ENCODE measurements at regions not wholly inside any gene's neighbourhood (a gene's known extent, or its start where the extent isn't known, plus 50 kb on each side); places are given as distances from the start of the nearest gene placed in this dataset.

DNA sequence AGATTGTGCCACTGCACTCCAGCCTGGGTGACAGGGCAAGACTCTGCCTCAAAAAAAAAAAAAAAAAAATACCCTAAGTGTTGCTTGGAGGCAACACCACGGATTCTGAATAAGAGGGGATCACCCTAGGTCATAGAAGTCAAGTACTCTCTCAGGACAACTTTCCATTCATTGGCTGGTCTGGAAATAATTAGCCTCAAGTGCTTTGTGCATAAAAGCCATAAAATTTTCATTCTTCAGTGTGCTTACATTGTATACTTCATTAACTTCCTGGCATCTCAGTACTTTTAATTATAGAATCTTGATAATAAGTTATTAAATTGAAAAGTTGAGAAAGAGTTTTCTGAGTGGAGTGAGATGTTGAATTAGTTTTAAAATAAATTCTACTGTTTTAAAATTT, 876.1 kb upstream of the FAM98A start:
- Histone ChIP-seq H3K27ac (no peak overlapping the region), H3K4me3 (no peak overlapping the region)

DNA sequence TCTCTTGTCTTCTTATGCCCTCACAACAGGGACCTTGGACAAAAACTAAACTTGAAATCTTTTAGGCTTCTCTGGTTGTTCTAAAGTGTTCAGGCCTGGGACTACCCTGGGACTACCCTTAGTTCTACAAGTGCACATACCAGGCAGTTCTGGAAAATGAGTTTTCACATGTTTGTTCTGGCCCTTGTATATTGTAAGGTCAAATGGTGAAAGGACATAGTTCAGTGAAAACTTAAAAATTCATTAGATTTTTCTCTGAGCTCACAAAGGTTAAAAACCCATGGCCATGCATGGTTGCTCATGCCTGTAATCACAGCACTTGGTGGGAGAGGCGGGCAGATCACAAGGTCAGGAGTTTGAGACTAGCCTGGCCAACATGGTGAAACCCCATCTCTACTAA, 875.5 kb upstream of the FAM98A start:
- Histone ChIP-seq H3K4me3 (no peak overlapping the region), H3K27ac (no peak overlapping the region)

DNA sequence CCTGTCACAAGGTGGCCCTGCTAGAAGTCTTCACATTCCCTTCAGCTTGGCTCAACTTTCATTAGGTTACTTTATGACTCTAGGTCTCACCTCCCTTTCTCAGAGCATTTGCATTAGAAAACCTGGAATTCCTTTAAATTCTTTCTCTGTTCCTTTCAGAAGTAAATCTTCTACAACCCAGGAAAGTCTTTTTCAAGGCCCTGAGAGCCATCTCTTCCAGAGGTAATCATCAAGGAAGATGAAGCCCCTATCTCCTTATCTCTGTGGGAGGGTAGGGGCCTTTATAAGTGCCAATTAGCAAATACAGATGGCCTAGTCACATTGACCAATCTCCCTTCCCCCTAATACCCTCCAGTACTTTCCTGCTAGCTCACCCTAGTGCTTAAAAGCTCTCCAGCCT, 848.0 kb upstream of the FAM98A start:
- Histone ChIP-seq H3K27ac (no peak overlapping the region), H3K4me3 (no peak overlapping the region)

DNA sequence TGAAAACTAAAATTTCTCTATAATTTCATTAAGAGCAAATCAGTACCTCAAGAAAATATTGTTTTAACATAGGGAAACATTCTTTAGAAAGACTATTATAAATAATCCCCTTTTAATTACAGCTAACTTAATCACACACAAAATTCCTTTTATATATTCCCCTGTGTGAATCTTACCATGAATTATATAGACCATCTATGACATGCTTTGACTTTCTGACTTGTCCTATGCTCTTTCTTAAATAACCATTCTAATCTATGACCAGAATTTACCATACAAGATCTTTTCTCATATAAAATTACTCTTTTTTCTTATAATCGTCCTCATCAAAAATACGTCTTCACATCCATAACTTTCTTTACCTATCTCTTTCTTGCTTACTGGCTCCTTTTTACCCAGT, 824.2 kb upstream of the FAM98A start:
- Histone ChIP-seq H3K4me3 (no peak overlapping the region), H3K27ac (no peak overlapping the region)

- no peak overlapping the region for H3K4me3 ChIP-seq
- H3K27ac ChIP-seq = no peak overlapping the region
These were observed 820.8 kb upstream of the FAM98A start for GRCh38 chr2:34419856-34420255.

DNA sequence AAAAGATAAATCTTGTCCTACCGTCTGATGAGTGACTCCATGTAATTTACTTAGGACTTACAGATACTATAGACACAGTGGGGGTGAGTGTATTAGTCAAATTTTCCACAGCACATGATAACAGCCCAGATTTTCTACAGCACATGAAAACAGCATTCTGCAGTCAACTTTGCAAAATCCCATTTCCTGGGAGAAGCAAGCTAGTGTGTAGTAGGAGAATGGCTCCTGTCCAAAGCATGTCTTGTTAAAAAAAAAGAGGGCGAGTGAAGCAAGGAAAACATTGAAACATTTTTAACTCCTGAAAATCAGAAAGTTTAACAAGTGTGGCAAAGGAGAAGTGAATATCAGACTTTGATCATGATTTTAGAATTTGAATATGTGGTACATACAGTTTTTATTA, 817.8 kb upstream of the FAM98A start:
- no peak overlapping the region for H3K4me3 ChIP-seq
- H3K27ac ChIP-seq = no peak overlapping the region

- no peak overlapping the region for H3K27ac ChIP-seq
- H3K4me3 ChIP-seq = no peak overlapping the region
These were observed 815.8 kb upstream of the FAM98A start for GRCh38 chr2:34414856-34415255.

GRCh38 chr2:34408100-34408499, 809.0 kb upstream of the FAM98A start:
- Histone ChIP-seq H3K27ac (no peak overlapping the region), H3K4me3 (no peak overlapping the region)

DNA sequence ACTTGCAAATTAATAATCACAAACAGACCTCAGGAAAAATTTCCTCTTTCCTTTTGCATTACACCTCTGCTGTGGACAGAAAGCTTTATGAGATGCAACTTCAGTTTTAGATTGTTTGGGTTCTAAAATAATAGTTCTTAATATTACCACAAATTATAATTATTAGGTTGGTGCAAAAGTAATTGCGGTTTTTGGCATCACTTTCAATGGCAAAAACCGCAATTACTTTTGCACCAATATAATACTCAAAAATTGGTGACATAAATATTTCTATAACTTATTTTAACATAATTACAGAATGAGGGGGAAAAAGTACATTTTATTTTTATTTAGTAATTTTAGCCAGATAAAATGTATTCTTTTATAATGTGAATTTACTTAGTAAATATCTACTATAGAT, 804.4 kb upstream of the FAM98A start:
- Histone ChIP-seq H3K4me3 (no peak overlapping the region), H3K27ac (no peak overlapping the region)

GRCh38 chr2:34402376-34402775, 803.3 kb upstream of the FAM98A start:
- no peak overlapping the region for H3K4me3 ChIP-seq
- no peak overlapping the region for H3K27ac ChIP-seq

DNA sequence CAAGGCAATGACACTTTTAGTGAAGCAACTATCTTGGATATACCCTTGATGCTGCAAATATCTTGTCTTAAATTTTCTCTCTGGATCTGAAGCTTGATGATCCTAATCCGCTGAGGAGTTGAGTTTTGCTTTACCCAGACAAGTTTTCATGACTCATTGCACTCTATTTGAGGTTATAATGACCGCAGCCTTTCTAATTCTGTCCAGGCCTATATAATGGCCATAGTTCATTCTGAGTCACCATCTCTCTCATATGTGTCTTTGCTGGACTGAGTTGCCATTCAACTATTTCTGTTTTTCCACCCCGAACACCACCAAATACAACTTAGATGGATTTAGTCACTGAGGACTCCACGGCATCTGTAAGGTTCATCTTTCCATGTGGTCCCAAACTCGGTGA, 802.1 kb upstream of the FAM98A start:
- H3K4me3 ChIP-seq = no peak overlapping the region
- no peak overlapping the region for H3K27ac ChIP-seq

- no peak overlapping the region for H3K4me3 ChIP-seq
- H3K27ac ChIP-seq = no peak overlapping the region
These were observed 789.3 kb upstream of the FAM98A start for GRCh38 chr2:34388446-34388845.

DNA sequence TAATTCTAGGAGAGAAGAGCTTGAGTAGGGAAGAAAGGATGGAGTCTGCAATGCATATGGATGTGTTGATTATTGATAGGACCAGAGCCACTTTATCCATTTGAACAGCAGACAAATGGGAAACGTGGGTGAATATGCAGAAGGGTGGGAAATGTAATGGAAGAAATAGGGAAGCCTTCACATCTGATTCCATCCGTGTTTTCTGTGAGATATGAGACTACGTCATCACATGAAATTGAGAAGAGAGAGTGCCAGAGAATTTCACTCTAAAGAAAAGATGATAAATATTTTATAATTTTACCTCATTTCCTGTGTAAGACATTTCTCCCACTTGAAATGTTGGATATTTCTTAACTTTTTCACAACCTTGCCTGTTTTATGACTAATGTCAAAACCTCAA, 788.4 kb upstream of the FAM98A start:
- Histone ChIP-seq H3K27ac (no peak overlapping the region), H3K4me3 (no peak overlapping the region)

DNA sequence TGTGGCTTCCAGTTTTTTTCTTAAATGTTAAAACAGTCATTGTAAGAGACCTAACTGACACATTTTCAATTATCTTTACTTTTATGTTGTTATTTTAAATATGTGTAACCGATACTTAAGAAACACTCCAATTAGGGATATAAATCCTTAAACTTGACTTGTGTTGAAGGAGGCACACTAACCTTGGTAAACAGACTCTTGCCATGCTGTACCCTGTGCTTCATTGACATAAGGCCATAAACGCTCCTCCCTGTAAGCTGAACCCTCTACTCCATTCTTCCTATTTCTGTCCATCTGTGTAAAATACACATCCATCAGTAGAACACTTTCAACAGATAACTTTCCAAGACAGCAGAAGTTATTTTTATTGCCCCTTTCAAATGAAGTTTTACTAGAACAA, 780.5 kb upstream of the FAM98A start:
- no peak overlapping the region for H3K4me3 ChIP-seq
- no peak overlapping the region for H3K27ac ChIP-seq

GRCh38 chr2:34373586-34374233, 774.6 kb upstream of the FAM98A start:
- Histone ChIP-seq H3K4me3 (no peak overlapping the region), H3K27ac (no peak overlapping the region)

DNA sequence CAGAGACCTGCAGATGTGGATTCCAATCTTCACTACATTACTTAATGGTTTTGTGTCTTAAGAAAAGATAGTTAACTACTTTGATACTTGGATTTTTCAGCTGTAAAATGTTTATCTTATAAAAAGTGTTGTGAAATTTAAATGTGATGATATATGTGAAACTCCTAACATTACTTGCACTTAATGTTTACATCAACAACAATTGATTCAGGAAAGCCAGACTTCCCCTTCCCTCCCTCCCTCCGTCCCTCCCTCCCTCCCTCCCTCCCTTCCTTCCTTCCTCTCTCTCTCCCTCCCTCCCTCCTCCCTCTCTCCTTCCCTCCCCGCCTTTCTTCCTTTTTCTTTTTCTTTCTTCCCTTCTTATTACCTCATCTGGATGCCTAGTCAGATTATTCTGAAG, 773.9 kb upstream of the FAM98A start:
- H3K4me3 ChIP-seq = no peak overlapping the region
- no peak overlapping the region for H3K27ac ChIP-seq

- H3K27ac ChIP-seq = no peak overlapping the region
- H3K4me3 ChIP-seq = no peak overlapping the region
These were observed 772.6 kb upstream of the FAM98A start for GRCh38 chr2:34371711-34372110.

DNA sequence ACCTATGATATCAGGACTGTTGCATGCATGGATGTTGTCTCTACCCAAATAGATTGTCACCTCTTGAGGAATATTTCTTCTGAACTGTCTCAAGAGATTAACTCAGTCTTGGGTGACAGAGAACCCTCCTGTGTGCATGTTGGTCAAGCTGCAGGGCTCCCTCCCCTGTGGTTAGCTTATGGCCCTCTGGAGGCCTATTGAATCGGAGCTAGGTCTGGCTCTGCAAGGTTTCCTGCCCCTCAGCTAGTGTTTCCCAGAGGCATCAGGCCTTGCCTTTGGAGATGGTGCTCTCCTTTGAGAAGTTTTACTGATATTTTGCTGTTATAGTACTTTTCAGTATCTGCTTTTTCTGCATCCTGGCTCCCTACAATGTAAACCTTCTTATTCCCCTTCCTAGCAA, 769.2 kb upstream of the FAM98A start:
- Histone ChIP-seq H3K27ac (no peak overlapping the region), H3K4me3 (no peak overlapping the region)

DNA sequence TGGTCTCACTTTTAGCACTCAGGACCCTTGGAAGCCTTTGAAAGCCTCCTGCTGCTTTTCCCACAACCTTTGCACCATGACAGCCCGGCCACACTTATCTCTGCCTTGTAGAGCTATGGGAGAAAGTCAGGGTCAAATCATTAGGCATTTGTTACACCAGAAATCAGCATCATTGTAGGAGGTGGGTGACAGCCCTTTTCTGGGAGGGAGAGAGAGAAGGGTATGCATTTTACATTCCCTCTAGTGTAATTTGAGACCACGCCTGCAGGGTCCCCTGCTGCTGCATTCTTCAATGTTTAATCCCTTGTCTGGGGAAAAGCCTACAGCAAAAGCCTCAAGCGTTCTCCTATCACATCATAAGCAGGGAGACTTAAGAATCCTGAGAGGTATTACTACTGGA, 766.8 kb upstream of the FAM98A start:
- H3K4me3 ChIP-seq = no peak overlapping the region
- H3K27ac ChIP-seq = no peak overlapping the region

- Histone ChIP-seq H3K27ac (no peak overlapping the region), H3K4me3 (no peak overlapping the region)
These were observed 766.4 kb upstream of the FAM98A start for GRCh38 chr2:34365512-34365911.

GRCh38 chr2:34353509-34354113, 754.5 kb upstream of the FAM98A start:
- Histone ChIP-seq H3K27ac (no peak overlapping the region), H3K4me3 (no peak overlapping the region)

GRCh38 chr2:34349527-34349926, 750.4 kb upstream of the FAM98A start:
- Histone ChIP-seq H3K4me3 (no peak overlapping the region), H3K27ac (no peak overlapping the region)

All from skin epidermis (tissue), 12 donors.